IMR-90 (cell line): ENCODE measurements at regions not wholly inside any gene's neighbourhood (a gene's known extent, or its start where the extent isn't known, plus 50 kb on each side); places are given as distances from the start of the nearest gene placed in this dataset.

Experiments
- ATAC-seq: fragments of 200-7000 bp; cut with Tn5 transposase; 2 replicates; pipeline ENCODE4 v1.9.1; 2020; ENCODE audit warnings: low read depth, mild to moderate bottlenecking, moderate library complexity
- BruUV-seq: library from RNA; stranded (reverse); fragments of 400-500 nt; replicated peaks from 2 replicates; lab custom pipeline; 2021; lab: Mats Ljungman, UMichigan
- CTCF ChIA-PET: fragments of 300-600 bp; formaldehyde crosslinking; extraction: SDS; loops from one replicate; lab custom pipeline; 2021; ENCODE audit warnings: antibody characterized with exemption; lab: Yijun Ruan, JAX
- POLR2A ChIA-PET: fragments of 300-600 bp; sonication (Branson Sonifier 250); formaldehyde crosslinking; loops from one replicate; lab custom pipeline; 2022; ENCODE audit warnings: antibody characterized with exemption; ENCODE audit not compliant: unreplicated experiment; lab: Charles Lee
- DNase-seq: peaks from one replicate; pipeline ENCODE4 v3.0.0; 2013
- H2AFZ ChIP-seq: replicated peaks from 2 replicates; pipeline ENCODE3; 2013; ENCODE audit warnings: low read length, mild to moderate bottlenecking; ENCODE audit not compliant: poor library complexity
- H2AK5ac ChIP-seq: 2 replicates; pipeline ENCODE4 v1.6.1; 2013; ENCODE audit warnings: low read depth, low read length, inconsistent platforms
- H2AK9ac ChIP-seq: replicated peaks from 2 replicates; pipeline ENCODE3; 2013; ENCODE audit warnings: mild to moderate bottlenecking, low read depth, low read length, moderate library complexity; ENCODE audit not compliant: poor library complexity
- H2BK120ac ChIP-seq: 2 replicates; pipeline ENCODE4 v1.6.1; 2013; ENCODE audit warnings: low read depth, low read length, inconsistent platforms
- H2BK15ac ChIP-seq: 3 replicates; pipeline ENCODE4 v1.6.1; 2013; ENCODE audit warnings: low read depth, low read length, inconsistent platforms
- H2BK20ac ChIP-seq: 2 replicates; pipeline ENCODE4 v1.6.1; 2013; ENCODE audit warnings: low read depth, mild to moderate bottlenecking, inconsistent platforms, low read length, moderate library complexity
- H2BK5ac ChIP-seq: 2 replicates; pipeline ENCODE4 v1.6.1; 2013; ENCODE audit warnings: mild to moderate bottlenecking, low read depth, low read length, inconsistent platforms; ENCODE audit not compliant: poor library complexity, severe bottlenecking
- H3K14ac ChIP-seq: replicated peaks from 2 replicates; pipeline ENCODE4 v1.6.1; 2013; ENCODE audit warnings: low read depth, low read length, inconsistent platforms
- H3K18ac ChIP-seq: 2 replicates; pipeline ENCODE4 v1.6.1; 2013; ENCODE audit warnings: low read depth, low read length, control low read depth
- H3K23ac ChIP-seq: 2 replicates; pipeline ENCODE4 v1.6.1; 2013; ENCODE audit warnings: low read depth, low read length, inconsistent platforms
- H3K27ac ChIP-seq: 2 replicates; pipeline ENCODE4 v1.5.1; 2013; ENCODE audit warnings: mild to moderate bottlenecking, control low read depth, low read length; ENCODE audit not compliant: insufficient read depth
- H3K27me3 ChIP-seq: 2 replicates; pipeline ENCODE4 v1.6.1; 2013; ENCODE audit warnings: low read length; ENCODE audit not compliant: control insufficient read depth, insufficient read depth
- H3K36me3 ChIP-seq: 2 replicates; pipeline ENCODE4 v1.6.1; 2013; ENCODE audit warnings: low read length, mixed read lengths; ENCODE audit not compliant: control insufficient read depth, insufficient read depth
- H3K4ac ChIP-seq: 2 replicates; pipeline ENCODE4 v1.6.1; 2013; ENCODE audit warnings: low read depth, low read length, inconsistent platforms
- H3K4me1 ChIP-seq: 2 replicates; pipeline ENCODE4 v1.6.1; 2013; ENCODE audit warnings: low read length, mixed read lengths; ENCODE audit not compliant: control insufficient read depth, insufficient read depth
- H3K4me2 ChIP-seq: 2 replicates; pipeline ENCODE4 v1.6.1; 2013; ENCODE audit warnings: low read depth, mild to moderate bottlenecking, control low read depth, low read length, moderate library complexity
- H3K4me3 ChIP-seq: 2 replicates; pipeline ENCODE4 v1.5.1; 2013; ENCODE audit warnings: low read depth, mild to moderate bottlenecking, control low read depth, low read length, moderate library complexity; ENCODE audit not compliant: insufficient read depth
- H3K56ac ChIP-seq: 2 replicates; pipeline ENCODE4 v1.6.1; 2013; ENCODE audit warnings: low read length, inconsistent platforms; ENCODE audit not compliant: insufficient read depth; ENCODE audit errors: extremely low read depth
- H3K79me1 ChIP-seq, 2 experiments: 2 replicates each; pipeline ENCODE4 v1.6.1; 2013; ENCODE audit warnings: low read length in 2 of 2, inconsistent platforms in 1 of 2, low read depth in 1 of 2
- H3K9ac ChIP-seq: 2 replicates; pipeline ENCODE4 v1.6.1; 2013; ENCODE audit warnings: low read depth, low read length, control low read depth
- H3K9me1 ChIP-seq: 2 replicates; pipeline ENCODE4 v1.6.1; 2013; ENCODE audit warnings: low read length, inconsistent platforms; ENCODE audit not compliant: insufficient read depth
- H3K9me3 ChIP-seq: 2 replicates; pipeline ENCODE4 v1.6.1; 2013; ENCODE audit warnings: low read length; ENCODE audit not compliant: control insufficient read depth, insufficient read depth
- H4K20me1 ChIP-seq: 2 replicates; pipeline ENCODE4 v1.6.1; 2013; ENCODE audit warnings: low read length, inconsistent platforms; ENCODE audit not compliant: insufficient read depth
- H4K5ac ChIP-seq: 2 replicates; pipeline ENCODE4 v1.6.1; 2013; ENCODE audit warnings: mild to moderate bottlenecking, low read depth, low read length, control low read depth
- H4K8ac ChIP-seq, 2 experiments: 2 replicates each; pipeline ENCODE4 v1.6.1; 2013; ENCODE audit warnings: low read depth in 2 of 2, low read length in 2 of 2, control low read depth in 1 of 2, inconsistent platforms in 1 of 2
- H4K91ac ChIP-seq: 2 replicates; pipeline ENCODE4 v1.6.1; 2013; ENCODE audit warnings: low read depth, low read length, inconsistent platforms; ENCODE audit not compliant: insufficient read depth
- BHLHE40 ChIP-seq: fragments of 150-350 bp; IDR thresholded peaks from 2 replicates; pipeline ENCODE4 v1.6.1; 2016; ENCODE audit warnings: mild to moderate bottlenecking, low read depth, low read length
- CEBPB ChIP-seq: IDR thresholded peaks from 2 replicates; pipeline ENCODE4 v1.6.1; 2012; ENCODE audit warnings: low read depth, low read length, improper control_type of control experiment
- CTCF ChIP-seq: conservative IDR thresholded peaks from 2 replicates; pipeline ENCODE4 v1.5.1; 2012; ENCODE audit warnings: mild to moderate bottlenecking, low read depth, low read length, improper control_type of control experiment
- MAFK ChIP-seq: IDR thresholded peaks from 2 replicates; pipeline ENCODE4 v1.6.1; 2012; ENCODE audit warnings: low read depth, low read length, improper control_type of control experiment
- MXI1 ChIP-seq: IDR thresholded peaks from 2 replicates; pipeline ENCODE4 v1.6.1; 2012; ENCODE audit warnings: low read depth, mild to moderate bottlenecking, low read length, moderate library complexity, borderline replicate concordance
- RAD21 ChIP-seq: IDR thresholded peaks from 2 replicates; pipeline ENCODE4 v1.6.1; 2012; ENCODE audit warnings: low read length, improper control_type of control experiment
- RFX5 ChIP-seq: IDR thresholded peaks from 2 replicates; pipeline ENCODE4 v1.8.0; 2012; ENCODE audit warnings: low read depth, mild to moderate bottlenecking, low read length, moderate library complexity
- WGBS, 2 experiments: methylation state at CpG; one replicate each; pipeline versions ENCODE4 v1.1.5 to v1.1.7; 2013; ENCODE audit warnings: missing lambda C conversion rate in 2 of 2; ENCODE audit not compliant: insufficient read length in 1 of 2; ENCODE audit errors: extremely low coverage in 2 of 2; 5-methylcytosine and 5-hydroxymethylcytosine counted together
- dilution Hi-C: fragments of 300-500 bp; cut with HindIII; formaldehyde crosslinking; loops from one replicate; pipeline ENCODE4 v1.14.3; 2018; ENCODE audit warnings: low sequenced_read_pairs; ENCODE audit not compliant: unreplicated experiment
- in situ Hi-C: fragments of 300-500 bp; cut with MboI; formaldehyde crosslinking; loops from 3 replicates; pipeline ENCODE4 v1.14.3; 2019; ENCODE audit warnings: low sequenced_read_pairs, inconsistent platforms, mixed read lengths
- intact Hi-C: fragments of 100-400 bp; cut with micrococcal nuclease; formaldehyde crosslinking; loops from 2 replicates; pipeline ENCODE4 v1.10.0; 2022

- Histone ChIP-seq H3K23ac (no peak overlapping the region), H3K9me3 (no peaks in the 10 kb centered on the region), H3K36me3 (no peaks in the 10 kb centered on the region), H3K9me1 (peaks cover 3% of the 10 kb centered on the region; the same call in 1 of the 2 replicates), H3K4me3 (no peak overlapping the region), H3K14ac (no peak overlapping the region; the same call in 1 of the 2 replicates), H2AK5ac (no peak overlapping the region), H3K79me1 (no peaks in the 10 kb centered on the region), H3K4me1 (peaks cover 12% of the 10 kb centered on the region), H2BK5ac (peak overlapping the region; percentile 64), H4K8ac (peak overlapping the region; percentile 37; a peak in 2 of 4 replicates), H3K4me2 (peak overlapping the region; percentile 44; the same call in 1 of the 2 replicates), H2BK20ac (peak overlapping the region; percentile 65; the same call in 1 of the 2 replicates), H3K4ac (peak overlapping the region; percentile 36; the same call in 1 of the 2 replicates), H4K20me1 (no peaks in the 10 kb centered on the region), H3K56ac (no peak overlapping the region), H2BK15ac (no peak overlapping the region), H4K5ac (peak overlapping the region; percentile 88; the same call in 1 of the 2 replicates), H3K9ac (no peak overlapping the region), H3K27ac (peak overlapping the region; percentile 64; the same call in 1 of the 2 replicates), H2BK120ac (peak overlapping the region; percentile 69), H2AK9ac (no peak overlapping the region), H3K18ac (peak overlapping the region; percentile 99; the same call in 1 of the 2 replicates), H2AFZ (no peak overlapping the region), H4K91ac (0 out of 2 replicates have a peak overlapping the region, but pooled peaks have one; percentile 43), H3K27me3 (no peaks in the 10 kb centered on the region)
- WGBS, 2 experiments: no CpG with 5 or more reads among the region's 3 CpGs
- in situ Hi-C loops (no loop called here), dilution Hi-C loops (no loop called here), intact Hi-C loops (no loop called here)
- ChIA-PET CTCF (no interaction called here), POLR2A (no interaction called here)
- no peak for DNase-seq
- BruUV-seq: no TSS peak
- no peak for ATAC-seq
- no peak for TF ChIP-seq CTCF
- no peak for TF ChIP-seq RFX5
- TF ChIP-seq MAFK: peak; percentile 51
- TF ChIP-seq MXI1: no peak
- no peak for TF ChIP-seq BHLHE40
- TF ChIP-seq CEBPB: no peak
- TF ChIP-seq RAD21: no peak
Measured at GRCh38 chr18:68461481-68462018, 253.4 kb downstream of the TMX3 start.
